ENCODE measurements at regions not wholly inside any gene's neighbourhood (a gene's known extent, or its start where the extent isn't known, plus 50 kb on each side); places are given as distances from the start of the nearest gene placed in this dataset.

DNA sequence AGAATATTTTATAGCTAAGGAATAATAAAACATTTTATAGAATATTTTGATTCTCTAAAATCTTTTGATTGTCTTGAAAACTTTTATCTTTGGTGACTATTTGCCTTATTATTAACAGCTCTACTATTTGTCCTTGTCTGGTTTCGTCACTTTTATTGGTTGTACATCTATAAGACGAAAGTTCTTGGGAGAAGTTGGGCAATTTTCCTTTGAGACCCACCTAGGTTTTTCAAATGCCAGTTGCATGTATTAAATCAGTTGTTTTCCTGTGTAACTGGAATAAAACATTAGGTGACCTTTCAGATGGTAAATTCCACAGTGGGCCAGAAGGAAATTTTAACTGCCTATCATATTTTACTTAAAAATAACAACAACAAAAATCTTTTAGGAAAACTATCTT is 1245.7 kb downstream of the SI start:
- no peak for DNase-seq
- intact Hi-C loops (cut with micrococcal nuclease; ENCODE audit: unreplicated experiment), result no loop called here
- Mint-ChIP-seq H3K4me1 (ENCODE audit: low read depth, unreplicated experiment) (no peaks in the 10 kb centered on the region), H3K4me3 (ENCODE audit: low read depth, unreplicated experiment) (no peak overlapping the region), H3K27ac (ENCODE audit: unreplicated experiment) (no peak overlapping the region), H3K36me3 (ENCODE audit: insufficient read depth, unreplicated experiment) (no peaks in the 10 kb centered on the region), H3K27me3 (ENCODE audit: unreplicated experiment) (no peaks in the 10 kb centered on the region), H3K9me3 (ENCODE audit: low read depth, unreplicated experiment) (no peaks in the 10 kb centered on the region)
- BruUV-seq (replicated peaks), result no TSS peak
- TF ChIP-seq, protein P1, sequence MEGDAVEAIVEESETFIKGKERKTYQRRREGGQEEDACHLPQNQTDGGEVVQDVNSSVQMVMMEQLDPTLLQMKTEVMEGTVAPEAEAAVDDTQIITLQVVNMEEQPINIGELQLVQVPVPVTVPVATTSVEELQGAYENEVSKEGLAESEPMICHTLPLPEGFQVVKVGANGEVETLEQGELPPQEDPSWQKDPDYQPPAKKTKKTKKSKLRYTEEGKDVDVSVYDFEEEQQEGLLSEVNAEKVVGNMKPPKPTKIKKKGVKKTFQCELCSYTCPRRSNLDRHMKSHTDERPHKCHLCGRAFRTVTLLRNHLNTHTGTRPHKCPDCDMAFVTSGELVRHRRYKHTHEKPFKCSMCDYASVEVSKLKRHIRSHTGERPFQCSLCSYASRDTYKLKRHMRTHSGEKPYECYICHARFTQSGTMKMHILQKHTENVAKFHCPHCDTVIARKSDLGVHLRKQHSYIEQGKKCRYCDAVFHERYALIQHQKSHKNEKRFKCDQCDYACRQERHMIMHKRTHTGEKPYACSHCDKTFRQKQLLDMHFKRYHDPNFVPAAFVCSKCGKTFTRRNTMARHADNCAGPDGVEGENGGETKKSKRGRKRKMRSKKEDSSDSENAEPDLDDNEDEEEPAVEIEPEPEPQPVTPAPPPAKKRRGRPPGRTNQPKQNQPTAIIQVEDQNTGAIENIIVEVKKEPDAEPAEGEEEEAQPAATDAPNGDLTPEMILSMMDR (IDR thresholded peaks at IDR 0.05; ENCODE audit: unreplicated experiment), result no peak
- CTCF ChIA-PET, result no interaction called here

DNA sequence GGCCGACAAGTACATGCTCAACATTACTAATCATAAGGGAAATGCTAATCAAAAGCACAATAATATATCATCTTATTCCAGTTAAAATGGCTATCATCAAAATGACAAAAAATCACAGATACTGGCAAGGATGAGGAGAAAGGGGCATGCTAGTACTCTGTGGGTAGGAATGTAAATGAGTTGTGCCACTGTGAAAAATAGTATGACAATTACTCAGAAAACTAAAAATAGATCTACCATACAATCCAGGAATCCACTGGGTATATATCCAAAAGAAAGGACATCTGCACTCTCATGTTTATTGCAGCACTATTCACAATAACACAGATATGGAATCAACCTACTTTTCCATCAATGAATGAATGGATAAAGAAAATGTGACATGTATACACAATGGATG is 1256.5 kb downstream of the SI start:
- intact Hi-C loops (cut with micrococcal nuclease; ENCODE audit: unreplicated experiment), result no loop called here
- H3K27ac Mint-ChIP-seq (ENCODE audit: unreplicated experiment), result no peak overlapping the region
- H3K9me3 Mint-ChIP-seq (ENCODE audit: low read depth, unreplicated experiment), result no peaks in the 10 kb centered on the region
- CTCF ChIA-PET, result no interaction called here
- TF ChIP-seq, protein P1 (IDR thresholded peaks at IDR 0.05; ENCODE audit: unreplicated experiment), result no peak
- no TSS peak for BruUV-seq (replicated peaks)
- no peaks in the 10 kb centered on the region for H3K36me3 Mint-ChIP-seq (ENCODE audit: insufficient read depth, unreplicated experiment)
- no peaks in the 10 kb centered on the region for H3K4me1 Mint-ChIP-seq (ENCODE audit: low read depth, unreplicated experiment)
- no peak for DNase-seq
- H3K4me3 Mint-ChIP-seq (ENCODE audit: low read depth, unreplicated experiment), result no peak overlapping the region
- H3K27me3 Mint-ChIP-seq (ENCODE audit: unreplicated experiment), result no peaks in the 10 kb centered on the region

GRCh38 chr3:163817015-163817414 is 1261.3 kb downstream of the SI start:
- Mint-ChIP-seq H3K4me1 (ENCODE audit: low read depth, unreplicated experiment) (no peaks in the 10 kb centered on the region), H3K27ac (ENCODE audit: unreplicated experiment) (no peak overlapping the region), H3K36me3 (ENCODE audit: insufficient read depth, unreplicated experiment) (no peaks in the 10 kb centered on the region), H3K9me3 (ENCODE audit: low read depth, unreplicated experiment) (no peaks in the 10 kb centered on the region), H3K27me3 (ENCODE audit: unreplicated experiment) (no peaks in the 10 kb centered on the region), H3K4me3 (ENCODE audit: low read depth, unreplicated experiment) (no peak overlapping the region)
- no TSS peak for BruUV-seq (replicated peaks)
- intact Hi-C loops (cut with micrococcal nuclease; ENCODE audit: unreplicated experiment), result no loop called here
- DNase-seq, result no peak
- CTCF ChIA-PET, result no interaction called here
- TF ChIP-seq, protein P1 (IDR thresholded peaks at IDR 0.05; ENCODE audit: unreplicated experiment), result no peak

- H3K27ac Mint-ChIP-seq (ENCODE audit: unreplicated experiment), result no peak overlapping the region
- intact Hi-C loops (cut with micrococcal nuclease; ENCODE audit: unreplicated experiment), result no loop called here
- no peak overlapping the region for H3K4me3 Mint-ChIP-seq (ENCODE audit: low read depth, unreplicated experiment)
- H3K27me3 Mint-ChIP-seq (ENCODE audit: unreplicated experiment), result no peaks in the 10 kb centered on the region
- CTCF ChIA-PET, result no interaction called here
- peaks cover 9% of the 10 kb centered on the region for H3K4me1 Mint-ChIP-seq (ENCODE audit: low read depth, unreplicated experiment)
- H3K9me3 Mint-ChIP-seq (ENCODE audit: low read depth, unreplicated experiment), result peaks cover 2% of the 10 kb centered on the region
- no peak for DNase-seq
- H3K36me3 Mint-ChIP-seq (ENCODE audit: insufficient read depth, unreplicated experiment), result no peaks in the 10 kb centered on the region
- no TSS peak for BruUV-seq (replicated peaks)
- TF ChIP-seq, protein P1 (IDR thresholded peaks at IDR 0.05; ENCODE audit: unreplicated experiment), result no peak
Measured at GRCh38 chr3:163813935-163814334, 1264.4 kb downstream of the SI start.

- H3K27me3 Mint-ChIP-seq (ENCODE audit: unreplicated experiment), result no peaks in the 10 kb centered on the region
- BruUV-seq (replicated peaks), result no TSS peak
- no peak overlapping the region for H3K27ac Mint-ChIP-seq (ENCODE audit: unreplicated experiment)
- H3K4me3 Mint-ChIP-seq (ENCODE audit: low read depth, unreplicated experiment), result no peak overlapping the region
- intact Hi-C loops (cut with micrococcal nuclease; ENCODE audit: unreplicated experiment), result no loop called here
- DNase-seq, result no peak
- TF ChIP-seq, protein P1 (IDR thresholded peaks at IDR 0.05; ENCODE audit: unreplicated experiment), result no peak
- CTCF ChIA-PET, result no interaction called here
- H3K9me3 Mint-ChIP-seq (ENCODE audit: low read depth, unreplicated experiment), result peaks cover 2% of the 10 kb centered on the region
- H3K36me3 Mint-ChIP-seq (ENCODE audit: insufficient read depth, unreplicated experiment), result no peaks in the 10 kb centered on the region
- H3K4me1 Mint-ChIP-seq (ENCODE audit: low read depth, unreplicated experiment), result peaks cover 9% of the 10 kb centered on the region
Measured at GRCh38 chr3:163812006-163812405, 1266.3 kb downstream of the SI start.

Measured in Calu3 (cell line).